HepG2 (cell line): ENCODE measurements at regions not wholly inside any gene's neighbourhood (a gene's known extent, or its start where the extent isn't known, plus 50 kb on each side); places are given as distances from the start of the nearest gene placed in this dataset.

Experiments used
- ATAC-seq: fragments of 200-7000 bp; cut with Tn5 transposase; 3 replicates; pipeline ENCODE4 v1.9.1; 2020; ENCODE audit warnings: mild to moderate bottlenecking, moderate library complexity
- BruUV-seq: library from RNA; stranded (reverse); fragments of 400-500 nt; replicated peaks from 2 replicates; lab custom pipeline; 2021; lab: Mats Ljungman, UMichigan
- CTCF ChIA-PET: fragments of 300-600 bp; formaldehyde crosslinking; extraction: SDS; loops from one replicate; lab custom pipeline; 2021; ENCODE audit warnings: low total read pairs, inconsistent platforms, low intra/inter-chr PET ratio; lab: Yijun Ruan, JAX
- POLR2A ChIA-PET: fragments of 350-600 bp; sonication (Branson Sonifier 250); formaldehyde crosslinking; loops from one replicate; lab custom pipeline; 2020; ENCODE audit warnings: antibody characterized with exemption, inconsistent platforms; lab: Yijun Ruan, JAX
- DNase-seq: peaks from one replicate; pipeline ENCODE4 v3.0.0-alpha.2; 2015; ENCODE audit warnings: low spot score
- FAIRE-seq: peaks from 3 replicates; lab custom pipeline; 2011; peaks lifted over from hg19 to GRCh38; lab: Jason Lieb, UNC
- H2AFZ ChIP-seq: one replicate; pipeline ENCODE4 v1.6.1; 2011; ENCODE audit warnings: low read length, inconsistent platforms
- H3K27ac ChIP-seq: fragments of 300-600 bp; 3 replicates; pipeline ENCODE4 v1.8.0; 2011; ENCODE audit warnings: mixed run types, mild to moderate bottlenecking, mixed read lengths, low read length, inconsistent platforms; ENCODE audit not compliant: insufficient read depth; ENCODE audit errors: extremely low read length
- H3K27me3 ChIP-seq, 2 experiments: fragments of 200-600 bp in 1 of 2; 2 replicates in 1 of 2; 3 replicates in 1 of 2; pipeline versions ENCODE4 v1.6.0 to v1.8.0; 2011; ENCODE audit warnings: low read length in 2 of 2, mild to moderate bottlenecking in 2 of 2, moderate library complexity in 2 of 2, inconsistent platforms in 1 of 2; ENCODE audit not compliant: insufficient read depth in 2 of 2, control insufficient read depth in 1 of 2
- H3K36me3 ChIP-seq, 2 experiments: fragments of 200-600 bp in 1 of 2; replicated peaks in 1 of 2; 2 replicates in 1 of 2; 3 replicates in 1 of 2; pipeline versions ENCODE4 v1.5.1 to v1.8.0; 2011; ENCODE audit warnings: low read length in 2 of 2, inconsistent platforms in 1 of 2; ENCODE audit not compliant: insufficient read depth in 2 of 2, control insufficient read depth in 1 of 2
- H3K4me1 ChIP-seq: 2 replicates; pipeline ENCODE4 v1.5.1; 2012; ENCODE audit warnings: low read length, inconsistent platforms; ENCODE audit not compliant: insufficient read depth
- H3K4me2 ChIP-seq: 2 replicates; pipeline ENCODE4 v1.6.0; 2011; ENCODE audit warnings: low read depth, low read length, inconsistent platforms
- H3K4me3 ChIP-seq, 3 experiments: fragments of 200-600 bp in 1 of 3; sonication (generic), shearing (Covaris generic) in 1 of 3; replicated peaks in 1 of 3; 2 replicates each; pipeline ENCODE4 v1.5.1; 2011 to 2016; ENCODE audit warnings: low read length in 3 of 3, inconsistent platforms in 2 of 3, low read depth in 2 of 3, mild to moderate bottlenecking in 2 of 3, control low read depth in 1 of 3, mixed read lengths in 1 of 3; ENCODE audit not compliant: insufficient read depth in 1 of 3
- H3K79me2 ChIP-seq: one replicate; pipeline ENCODE4 v1.6.1; 2011; ENCODE audit warnings: low read length, inconsistent platforms; ENCODE audit not compliant: insufficient read depth
- H3K9ac ChIP-seq: 2 replicates; pipeline ENCODE4 v1.6.0; 2011; ENCODE audit warnings: mild to moderate bottlenecking, low read depth, low read length, inconsistent platforms; ENCODE audit not compliant: insufficient read depth
- H3K9me3 ChIP-seq: 2 replicates; pipeline ENCODE4 v1.5.1; 2012; ENCODE audit warnings: mild to moderate bottlenecking, low read length
- H4K20me1 ChIP-seq: 2 replicates; pipeline ENCODE4 v1.6.0; 2011; ENCODE audit warnings: inconsistent platforms, mild to moderate bottlenecking, low read length, moderate library complexity; ENCODE audit not compliant: insufficient read depth
- CENPBD1 ChIP-seq: sonication (generic); formaldehyde crosslinking; IDR thresholded peaks from 2 replicates; pipeline ENCODE4 v1.8.0; 2022; ENCODE audit warnings: missing genetic modification reagents, low read depth, mild to moderate bottlenecking, borderline replicate concordance
- DNMT3B ChIP-seq: conservative IDR thresholded peaks from 2 replicates; pipeline ENCODE4 v1.6.1; 2016; ENCODE audit warnings: missing biosample characterization, control low read depth
- ETV5 ChIP-seq: IDR thresholded peaks from 2 replicates; pipeline ENCODE4 v1.6.1; 2018; ENCODE audit warnings: missing biosample characterization, missing genetic modification reagents, inconsistent platforms, borderline replicate concordance
- HMGA1 ChIP-seq: sonication (generic); formaldehyde crosslinking; conservative IDR thresholded peaks from 2 replicates; pipeline ENCODE4 v1.4.0; 2020; ENCODE audit warnings: missing genetic modification reagents
- JUNB ChIP-seq: sonication (generic); formaldehyde crosslinking; IDR thresholded peaks from 2 replicates; pipeline ENCODE4 v1.8.0; 2022; ENCODE audit warnings: missing genetic modification reagents, mild to moderate bottlenecking, borderline replicate concordance
- PCBP2 ChIP-seq: fragments of 200-400 bp; formaldehyde crosslinking; optimal IDR thresholded peaks from 2 replicates; pipeline ENCODE3; 2018; ENCODE audit warnings: low read length, low read depth; ENCODE audit not compliant: poor library complexity, severe bottlenecking
- ZBTB8A ChIP-seq: sonication (generic); formaldehyde crosslinking; IDR thresholded peaks from 2 replicates; pipeline ENCODE4 v1.4.0; 2020; ENCODE audit warnings: mild to moderate bottlenecking, low read depth, missing genetic modification reagents, borderline replicate concordance
- ZFP37 ChIP-seq: sonication (generic); formaldehyde crosslinking; IDR thresholded peaks from 2 replicates; pipeline ENCODE4 v1.4.0; 2020; ENCODE audit warnings: missing genetic modification reagents, borderline replicate concordance
- ZHX2 ChIP-seq, 2 experiments: sonication (generic) in 1 of 2; formaldehyde crosslinking in 1 of 2; IDR thresholded peaks; 2 replicates each; pipeline versions ENCODE4 v1.6.1 to v1.9.0; 2014 to 2022; ENCODE audit warnings: antibody characterized with exemption in 1 of 2, borderline replicate concordance in 1 of 2, inconsistent platforms in 1 of 2, low read depth in 1 of 2, missing genetic modification reagents in 1 of 2
- ZNF441 ChIP-seq: sonication (generic); formaldehyde crosslinking; IDR thresholded peaks from 2 replicates; pipeline ENCODE4 v1.7.0; 2021; ENCODE audit warnings: missing genetic modification reagents, borderline replicate concordance
- ZNF484 ChIP-seq: sonication (generic); formaldehyde crosslinking; IDR thresholded peaks from 2 replicates; pipeline ENCODE4 v1.5.1; 2020; ENCODE audit warnings: mild to moderate bottlenecking, low read depth, missing genetic modification reagents, borderline replicate concordance
- whole genome bisulfite sequencing: methylation state at CpG from one replicate; pipeline ENCODE4 v1.1.6; 2017; ENCODE audit warnings: low lambda C conversion rate; 5-methylcytosine and 5-hydroxymethylcytosine counted together
- in situ Hi-C: cut with HindIII; loops from 2 replicates; pipeline ENCODE4 v1.10.0; 2017; ENCODE audit warnings: low pct_unique_long_range_greater_than_20kb; ENCODE audit not compliant: extremely low pct_ligation_motif_present
- intact Hi-C: fragments of 100-400 bp; cut with micrococcal nuclease; formaldehyde crosslinking; loops from one replicate; pipeline ENCODE4 v1.10.0; 2022; ENCODE audit not compliant: unreplicated experiment
- TF ChIP-seq, protein P1 (sequence below): sonication (generic); formaldehyde crosslinking; IDR thresholded peaks from 2 replicates; pipeline ENCODE4 v1.4.0; 2020; ENCODE audit warnings: mild to moderate bottlenecking, missing genetic modification reagents, borderline replicate concordance

GRCh38 chr2:107086497-107086896 is 200.5 kb upstream of the ST6GAL2 start (continued):
- TF ChIP-seq, protein P1, sequence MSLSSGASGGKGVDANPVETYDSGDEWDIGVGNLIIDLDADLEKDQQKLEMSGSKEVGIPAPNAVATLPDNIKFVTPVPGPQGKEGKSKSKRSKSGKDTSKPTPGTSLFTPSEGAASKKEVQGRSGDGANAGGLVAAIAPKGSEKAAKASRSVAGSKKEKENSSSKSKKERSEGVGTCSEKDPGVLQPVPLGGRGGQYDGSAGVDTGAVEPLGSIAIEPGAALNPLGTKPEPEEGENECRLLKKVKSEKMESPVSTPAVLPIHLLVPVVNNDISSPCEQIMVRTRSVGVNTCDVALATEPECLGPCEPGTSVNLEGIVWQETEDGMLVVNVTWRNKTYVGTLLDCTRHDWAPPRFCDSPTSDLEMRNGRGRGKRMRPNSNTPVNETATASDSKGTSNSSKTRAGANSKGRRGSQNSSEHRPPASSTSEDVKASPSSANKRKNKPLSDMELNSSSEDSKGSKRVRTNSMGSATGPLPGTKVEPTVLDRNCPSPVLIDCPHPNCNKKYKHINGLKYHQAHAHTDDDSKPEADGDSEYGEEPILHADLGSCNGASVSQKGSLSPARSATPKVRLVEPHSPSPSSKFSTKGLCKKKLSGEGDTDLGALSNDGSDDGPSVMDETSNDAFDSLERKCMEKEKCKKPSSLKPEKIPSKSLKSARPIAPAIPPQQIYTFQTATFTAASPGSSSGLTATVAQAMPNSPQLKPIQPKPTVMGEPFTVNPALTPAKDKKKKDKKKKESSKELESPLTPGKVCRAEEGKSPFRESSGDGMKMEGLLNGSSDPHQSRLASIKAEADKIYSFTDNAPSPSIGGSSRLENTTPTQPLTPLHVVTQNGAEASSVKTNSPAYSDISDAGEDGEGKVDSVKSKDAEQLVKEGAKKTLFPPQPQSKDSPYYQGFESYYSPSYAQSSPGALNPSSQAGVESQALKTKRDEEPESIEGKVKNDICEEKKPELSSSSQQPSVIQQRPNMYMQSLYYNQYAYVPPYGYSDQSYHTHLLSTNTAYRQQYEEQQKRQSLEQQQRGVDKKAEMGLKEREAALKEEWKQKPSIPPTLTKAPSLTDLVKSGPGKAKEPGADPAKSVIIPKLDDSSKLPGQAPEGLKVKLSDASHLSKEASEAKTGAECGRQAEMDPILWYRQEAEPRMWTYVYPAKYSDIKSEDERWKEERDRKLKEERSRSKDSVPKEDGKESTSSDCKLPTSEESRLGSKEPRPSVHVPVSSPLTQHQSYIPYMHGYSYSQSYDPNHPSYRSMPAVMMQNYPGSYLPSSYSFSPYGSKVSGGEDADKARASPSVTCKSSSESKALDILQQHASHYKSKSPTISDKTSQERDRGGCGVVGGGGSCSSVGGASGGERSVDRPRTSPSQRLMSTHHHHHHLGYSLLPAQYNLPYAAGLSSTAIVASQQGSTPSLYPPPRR (CRISPR knock-in tag): no peak
- no peak for TF ChIP-seq ETV5 (CRISPR knock-in tag)

DNA sequence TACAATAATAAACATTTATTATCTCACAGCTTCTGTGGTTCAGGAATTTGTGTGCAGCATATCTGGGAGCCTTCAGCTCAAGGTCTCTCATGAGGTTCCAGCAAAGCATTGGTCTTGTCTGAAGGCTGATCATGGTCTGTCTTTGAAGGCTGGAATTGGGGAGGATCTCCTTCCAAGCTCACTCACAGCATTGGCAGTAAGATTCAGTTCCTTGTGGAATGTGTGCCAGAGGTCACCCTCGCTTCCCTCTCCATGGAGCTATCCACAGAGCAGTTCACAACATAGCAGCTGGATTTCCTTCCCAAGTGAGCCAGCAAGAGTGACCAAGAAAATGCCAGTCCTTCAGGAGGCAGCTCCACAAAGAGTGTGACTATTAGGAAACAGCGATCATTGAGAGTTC is 202.2 kb upstream of the ST6GAL2 start:
- no peaks in the 10 kb centered on the region for H3K9me3 ChIP-seq
- H3K9ac ChIP-seq: no peak overlapping the region
- H3K4me3 ChIP-seq: no peak overlapping the region
- intact Hi-C loops (no loop called here), in situ Hi-C loops (no loop called here)
- H4K20me1 ChIP-seq: no peaks in the 10 kb centered on the region
- no peaks in the 10 kb centered on the region for H3K4me1 ChIP-seq
- H3K4me2 ChIP-seq: no peak overlapping the region
- H3K36me3 ChIP-seq: no peaks in the 10 kb centered on the region
- no peak overlapping the region for H2AFZ ChIP-seq
- ATAC-seq: no peak
- ChIA-PET POLR2A (no interaction called here), CTCF (no interaction called here)
- FAIRE-seq: no peak
- DNase-seq: no peak
- no TSS peak for BruUV-seq
- 21% methylated on average over 2 of the region's 2 CpGs for WGBS
- no peaks in the 10 kb centered on the region for H3K79me2 ChIP-seq
- no peak overlapping the region for H3K27ac ChIP-seq
- H3K27me3 ChIP-seq: no peaks in the 10 kb centered on the region
- TF ChIP-seq DNMT3B (CRISPR knock-in tag) (no peak), ZFP37 (CRISPR knock-in tag) (no peak), ZNF484 (no peak), CENPBD1 (CRISPR knock-in tag) (no peak), ZNF441 (CRISPR knock-in tag) (no peak), ZBTB8A (CRISPR knock-in tag) (no peak), ZHX2 (IDR thresholded peaks at IDR 0.05; ENCODE audit: low read depth) (no peak), ZHX2 (CRISPR knock-in tag; IDR thresholded peaks at IDR 0.05; ENCODE audit: borderline replicate concordance) (no peak), HMGA1 (no peak), JUNB (no peak), PCBP2 (no peak)
